ENCODE measurements at regions not wholly inside any gene's neighbourhood (a gene's known extent, or its start where the extent isn't known, plus 50 kb on each side); places are given as distances from the start of the nearest gene placed in this dataset.

DNA sequence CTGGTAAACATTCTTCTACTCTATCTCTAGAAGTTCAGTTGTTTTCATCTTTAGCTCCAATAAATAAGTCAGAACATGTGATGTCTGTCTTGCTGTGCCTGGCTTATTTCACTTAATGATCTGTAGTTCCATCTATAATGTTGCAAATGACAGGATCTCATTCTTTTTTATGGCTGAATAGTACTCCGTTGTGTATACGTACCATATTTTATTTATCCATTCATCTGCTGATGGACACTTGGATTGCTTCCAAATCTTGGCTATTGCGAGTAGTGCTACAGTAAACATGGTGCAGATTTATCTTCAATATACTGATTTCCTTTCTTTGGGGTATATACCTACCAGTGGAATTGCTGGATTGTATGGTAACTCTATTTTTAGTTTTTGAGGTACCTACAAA is 124.4 kb downstream of the ZNF33B start:
- TF ChIP-seq, protein P1, sequence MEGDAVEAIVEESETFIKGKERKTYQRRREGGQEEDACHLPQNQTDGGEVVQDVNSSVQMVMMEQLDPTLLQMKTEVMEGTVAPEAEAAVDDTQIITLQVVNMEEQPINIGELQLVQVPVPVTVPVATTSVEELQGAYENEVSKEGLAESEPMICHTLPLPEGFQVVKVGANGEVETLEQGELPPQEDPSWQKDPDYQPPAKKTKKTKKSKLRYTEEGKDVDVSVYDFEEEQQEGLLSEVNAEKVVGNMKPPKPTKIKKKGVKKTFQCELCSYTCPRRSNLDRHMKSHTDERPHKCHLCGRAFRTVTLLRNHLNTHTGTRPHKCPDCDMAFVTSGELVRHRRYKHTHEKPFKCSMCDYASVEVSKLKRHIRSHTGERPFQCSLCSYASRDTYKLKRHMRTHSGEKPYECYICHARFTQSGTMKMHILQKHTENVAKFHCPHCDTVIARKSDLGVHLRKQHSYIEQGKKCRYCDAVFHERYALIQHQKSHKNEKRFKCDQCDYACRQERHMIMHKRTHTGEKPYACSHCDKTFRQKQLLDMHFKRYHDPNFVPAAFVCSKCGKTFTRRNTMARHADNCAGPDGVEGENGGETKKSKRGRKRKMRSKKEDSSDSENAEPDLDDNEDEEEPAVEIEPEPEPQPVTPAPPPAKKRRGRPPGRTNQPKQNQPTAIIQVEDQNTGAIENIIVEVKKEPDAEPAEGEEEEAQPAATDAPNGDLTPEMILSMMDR (IDR thresholded peaks at IDR 0.05): no peak
- TF ChIP-seq ZFX (IDR thresholded peaks at IDR 0.05; ENCODE audit: borderline replicate concordance): no peak
